OCI-LY1 (cell line): ENCODE measurements at regions not wholly inside any gene's neighbourhood (a gene's known extent, or its start where the extent isn't known, plus 50 kb on each side); places are given as distances from the start of the nearest gene placed in this dataset.

ENCODE experiments used
- H2AFZ ChIP-seq: fragments of 200-600 bp; sonication (generic), shearing (Covaris generic); 2 replicates; pipeline ENCODE4 v1.6.0; 2014; ENCODE audit warnings: antibody characterized with exemption, mild to moderate bottlenecking, low read length
- H3F3A ChIP-seq: fragments of 200-600 bp; sonication (generic), shearing (Covaris generic); 2 replicates; pipeline ENCODE4 v1.6.0; 2014; ENCODE audit warnings: mild to moderate bottlenecking, antibody characterized with exemption, low read length, moderate library complexity; ENCODE audit not compliant: insufficient read depth
- H3K27ac ChIP-seq: fragments of 200-600 bp; sonication (generic); 2 replicates; pipeline ENCODE4 v1.5.1; 2014; ENCODE audit warnings: low read length, mixed run types, mild to moderate bottlenecking, low read depth; ENCODE audit not compliant: poor library complexity, severe bottlenecking
- H3K27me3 ChIP-seq: fragments of 200-600 bp; sonication (generic); 2 replicates; pipeline ENCODE4 v1.6.0; 2014; ENCODE audit warnings: antibody characterized with exemption, mild to moderate bottlenecking, low read length, moderate library complexity; ENCODE audit not compliant: insufficient read depth
- H3K36me3 ChIP-seq: fragments of 200-600 bp; sonication (generic); 2 replicates; pipeline ENCODE4 v1.6.1; 2014; ENCODE audit warnings: mild to moderate bottlenecking, antibody characterized with exemption, low read length, moderate library complexity, mixed read lengths; ENCODE audit not compliant: insufficient read depth
- H3K4me1 ChIP-seq: fragments of 200-600 bp; sonication (generic); 2 replicates; pipeline ENCODE4 v1.5.1; 2014; ENCODE audit warnings: mild to moderate bottlenecking, low read length, moderate library complexity; ENCODE audit not compliant: insufficient read depth, severe bottlenecking
- H3K4me2 ChIP-seq: fragments of 200-600 bp; sonication (generic), shearing (Covaris generic); 2 replicates; pipeline ENCODE4 v1.6.1; 2014; ENCODE audit warnings: low read length
- H3K4me3 ChIP-seq: fragments of 200-600 bp; sonication (generic); 2 replicates; pipeline ENCODE4 v1.5.1; 2014; ENCODE audit warnings: low read length, low read depth, mild to moderate bottlenecking, mixed read lengths; ENCODE audit not compliant: poor library complexity, severe bottlenecking
- H3K79me2 ChIP-seq: fragments of 200-600 bp; shearing (Covaris generic); 2 replicates; pipeline ENCODE4 v1.6.1; 2016; ENCODE audit warnings: mixed run types, low read length, mixed read lengths; ENCODE audit not compliant: insufficient read depth
- H3K9ac ChIP-seq: fragments of 200-600 bp; sonication (generic), shearing (Covaris generic); 2 replicates; pipeline ENCODE4 v1.6.1; 2014; ENCODE audit warnings: mild to moderate bottlenecking, low read length, mixed read lengths
- H3K9me2 ChIP-seq: fragments of 200-600 bp; sonication (generic), shearing (Covaris generic); 2 replicates; pipeline ENCODE4 v1.6.1; 2014; ENCODE audit warnings: low read depth, mild to moderate bottlenecking, low read length, mixed read lengths
- H3K9me3 ChIP-seq: fragments of 200-600 bp; shearing (Covaris generic); 2 replicates; pipeline ENCODE4 v1.6.1; 2014; ENCODE audit warnings: low read length, mixed read lengths
- H4K20me1 ChIP-seq: fragments of 200-600 bp; sonication (generic), shearing (Covaris generic); 2 replicates; pipeline ENCODE4 v1.6.0; 2016; ENCODE audit warnings: mild to moderate bottlenecking, low read length; ENCODE audit not compliant: insufficient read depth
- EZH2 ChIP-seq: fragments of 200-600 bp; sonication (generic), shearing (Covaris generic); IDR thresholded peaks from 2 replicates; pipeline ENCODE4 v1.8.0; 2017; ENCODE audit warnings: borderline replicate concordance, mixed run types, mild to moderate bottlenecking, antibody characterized with exemption, low read length, moderate library complexity, mixed read lengths
- TF ChIP-seq, protein P1 (sequence below): fragments of 200-600 bp; sonication (generic), shearing (Covaris generic); IDR thresholded peaks from 2 replicates; pipeline ENCODE4 v1.5.1; 2017; ENCODE audit warnings: mild to moderate bottlenecking, antibody characterized with exemption, low read length, moderate library complexity, mixed read lengths

DNA sequence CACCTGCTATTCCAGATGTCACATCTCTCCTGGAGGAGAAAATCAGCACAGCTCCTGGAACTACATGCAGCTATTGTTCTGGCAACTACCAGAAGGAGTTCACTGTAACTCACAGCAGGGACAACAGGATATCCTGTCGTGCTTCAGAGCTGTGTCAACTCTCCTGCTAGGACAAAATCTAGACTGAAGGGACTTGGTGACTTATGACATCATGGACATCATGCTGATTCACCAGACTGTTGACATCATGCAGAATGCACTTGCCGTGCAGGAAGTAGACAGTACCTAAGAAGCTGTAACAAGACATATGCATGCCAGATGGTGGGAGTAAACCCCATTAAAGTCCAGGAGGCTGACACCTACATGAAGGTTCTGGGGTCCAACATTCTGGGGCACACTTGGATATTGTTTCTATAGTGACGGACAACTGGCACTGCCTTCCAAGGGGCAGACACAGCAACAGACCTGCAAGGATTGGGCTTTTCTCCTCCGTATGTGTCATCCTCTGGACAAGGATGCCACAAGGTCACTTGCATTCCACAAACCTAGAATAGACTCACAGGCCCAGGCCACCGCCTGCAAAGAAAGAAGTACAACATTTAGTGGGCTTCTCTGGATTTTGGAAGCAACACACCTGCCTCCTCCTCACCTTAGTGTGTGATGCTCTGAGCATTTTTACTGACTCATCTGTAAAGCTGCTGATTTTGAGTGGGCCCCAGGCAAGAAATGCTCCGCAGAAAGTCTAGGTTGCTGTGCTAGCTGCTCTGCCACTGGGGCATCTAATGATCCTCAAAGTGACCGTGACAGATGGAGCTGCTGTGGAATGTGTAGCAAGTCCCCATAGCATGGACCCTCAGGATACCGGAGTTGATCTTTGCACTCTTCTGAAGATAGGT is 249.2 kb downstream of the MATN1 start:
- Histone ChIP-seq H2AFZ (no peak overlapping the region), H3K9me2 (no peaks in the 10 kb centered on the region), H3F3A (no peaks in the 10 kb centered on the region), H3K27me3 (no peaks in the 10 kb centered on the region), H3K4me3 (no peak overlapping the region), H3K27ac (no peak overlapping the region), H3K4me1 (no peaks in the 10 kb centered on the region), H3K4me2 (no peak overlapping the region), H3K9me3 (no peaks in the 10 kb centered on the region), H3K79me2 (no peaks in the 10 kb centered on the region), H3K9ac (no peak overlapping the region), H4K20me1 (no peaks in the 10 kb centered on the region), H3K36me3 (no peaks in the 10 kb centered on the region)
- TF ChIP-seq, protein P1, sequence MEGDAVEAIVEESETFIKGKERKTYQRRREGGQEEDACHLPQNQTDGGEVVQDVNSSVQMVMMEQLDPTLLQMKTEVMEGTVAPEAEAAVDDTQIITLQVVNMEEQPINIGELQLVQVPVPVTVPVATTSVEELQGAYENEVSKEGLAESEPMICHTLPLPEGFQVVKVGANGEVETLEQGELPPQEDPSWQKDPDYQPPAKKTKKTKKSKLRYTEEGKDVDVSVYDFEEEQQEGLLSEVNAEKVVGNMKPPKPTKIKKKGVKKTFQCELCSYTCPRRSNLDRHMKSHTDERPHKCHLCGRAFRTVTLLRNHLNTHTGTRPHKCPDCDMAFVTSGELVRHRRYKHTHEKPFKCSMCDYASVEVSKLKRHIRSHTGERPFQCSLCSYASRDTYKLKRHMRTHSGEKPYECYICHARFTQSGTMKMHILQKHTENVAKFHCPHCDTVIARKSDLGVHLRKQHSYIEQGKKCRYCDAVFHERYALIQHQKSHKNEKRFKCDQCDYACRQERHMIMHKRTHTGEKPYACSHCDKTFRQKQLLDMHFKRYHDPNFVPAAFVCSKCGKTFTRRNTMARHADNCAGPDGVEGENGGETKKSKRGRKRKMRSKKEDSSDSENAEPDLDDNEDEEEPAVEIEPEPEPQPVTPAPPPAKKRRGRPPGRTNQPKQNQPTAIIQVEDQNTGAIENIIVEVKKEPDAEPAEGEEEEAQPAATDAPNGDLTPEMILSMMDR, result no peak
- no peak for TF ChIP-seq EZH2

DNA sequence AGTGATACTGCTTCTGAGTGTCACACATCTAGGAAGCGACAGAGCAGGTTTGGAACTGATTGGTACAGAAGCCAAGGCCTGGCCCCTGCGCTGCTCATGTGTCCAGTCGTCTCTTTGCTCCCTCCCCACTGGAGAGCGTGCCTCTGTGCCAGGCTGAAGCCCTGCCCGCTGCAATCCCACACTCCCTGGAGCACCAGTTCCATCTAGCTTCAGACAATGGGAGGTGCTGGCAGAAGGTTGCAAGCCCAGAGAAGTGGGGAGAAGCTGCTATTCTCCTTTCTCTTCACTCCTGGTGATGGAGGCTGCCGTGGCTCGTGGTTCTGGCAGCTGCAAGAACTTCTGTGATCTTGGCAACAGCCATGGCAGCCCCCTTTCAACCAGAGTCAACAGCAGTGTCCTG is 250.9 kb downstream of the MATN1 start:
- H3K9ac ChIP-seq, result no peak overlapping the region
- H3K4me1 ChIP-seq, result no peaks in the 10 kb centered on the region
- no peaks in the 10 kb centered on the region for H3K9me2 ChIP-seq
- no peaks in the 10 kb centered on the region for H4K20me1 ChIP-seq
- no peak overlapping the region for H3K4me2 ChIP-seq
- no peak for TF ChIP-seq EZH2
- TF ChIP-seq, protein P1, result no peak
- no peak overlapping the region for H3K27ac ChIP-seq
- H3F3A ChIP-seq, result no peaks in the 10 kb centered on the region
- H3K9me3 ChIP-seq, result no peaks in the 10 kb centered on the region
- no peaks in the 10 kb centered on the region for H3K36me3 ChIP-seq
- H3K27me3 ChIP-seq, result no peaks in the 10 kb centered on the region
- H2AFZ ChIP-seq, result no peak overlapping the region
- H3K4me3 ChIP-seq, result no peak overlapping the region
- H3K79me2 ChIP-seq, result no peaks in the 10 kb centered on the region

DNA sequence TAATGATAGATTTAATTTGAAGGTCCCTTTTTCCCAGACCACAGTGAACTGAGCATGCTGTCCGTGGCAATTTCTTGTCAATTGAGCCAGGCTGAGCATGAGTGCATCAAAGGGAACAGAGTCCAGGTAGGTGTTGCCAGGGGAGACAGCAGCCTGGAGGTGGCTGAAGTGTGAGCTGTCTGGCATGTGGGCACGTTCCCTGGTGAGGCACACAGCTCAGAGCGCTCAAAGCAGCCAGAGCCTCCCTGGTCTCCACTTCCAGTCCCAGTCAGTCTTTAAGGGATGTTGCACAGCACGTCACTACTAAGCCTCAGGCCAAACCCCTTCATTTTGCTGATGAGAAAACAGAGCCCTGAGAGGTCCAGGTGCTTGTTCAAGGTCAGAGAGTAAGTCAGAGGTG is 251.4 kb downstream of the MATN1 start:
- Histone ChIP-seq H3K9me2 (no peaks in the 10 kb centered on the region), H3K36me3 (no peaks in the 10 kb centered on the region), H3F3A (no peaks in the 10 kb centered on the region), H2AFZ (no peak overlapping the region), H3K4me3 (no peak overlapping the region), H3K79me2 (no peaks in the 10 kb centered on the region), H4K20me1 (no peaks in the 10 kb centered on the region), H3K9me3 (no peaks in the 10 kb centered on the region), H3K27ac (no peak overlapping the region), H3K4me1 (no peaks in the 10 kb centered on the region), H3K4me2 (no peak overlapping the region), H3K9ac (no peak overlapping the region), H3K27me3 (no peaks in the 10 kb centered on the region)
- no peak for TF ChIP-seq EZH2
- TF ChIP-seq, protein P1, result no peak
